ENCODE measurements at regions not wholly inside any gene's neighbourhood (a gene's known extent, or its start where the extent isn't known, plus 50 kb on each side); places are given as distances from the start of the nearest gene placed in this dataset.

- TF ChIP-seq POLR2A (IDR thresholded peaks at IDR 0.05) = no peak
- no peak for TF ChIP-seq CTCF (IDR thresholded peaks at IDR 0.05)
These were observed 308.4 kb upstream of the COL3A1 start for GRCh38 chr2:188665727-188666304.

All from testis (tissue), 2 donors.